BE2C (cell line): ENCODE measurements at regions not wholly inside any gene's neighbourhood (a gene's known extent, or its start where the extent isn't known, plus 50 kb on each side); places are given as distances from the start of the nearest gene placed in this dataset.
A peak's percentile ranks its signal among the peaks of the same experiment; 100 is the strongest.

Source experiments
- DNase-seq: peaks from one replicate; pipeline ENCODE4 v3.0.0-alpha.2; 2020
- H3K27me3 ChIP-seq: fragments of 250-450 bp; sonication (Bioruptor Pico); 2 replicates; pipeline ENCODE4 v1.5.1; 2020; ENCODE audit warnings: mild to moderate bottlenecking
- H3K36me3 ChIP-seq: fragments of 250-450 bp; sonication (Bioruptor Pico); 2 replicates; pipeline ENCODE4 v1.5.1; 2020; ENCODE audit warnings: mild to moderate bottlenecking
- H3K4me1 ChIP-seq: fragments of 250-450 bp; sonication (Bioruptor Pico); 2 replicates; pipeline ENCODE4 v1.5.1; 2020
- H3K4me3 ChIP-seq: 2 replicates; pipeline ENCODE4 v1.5.1; 2011; ENCODE audit warnings: low read depth, low read length
- H3K9me3 ChIP-seq: fragments of 250-450 bp; sonication (Bioruptor Pico); 2 replicates; pipeline ENCODE4 v1.5.1; 2020
- TF ChIP-seq, protein P1 (sequence below): IDR thresholded peaks from 2 replicates; pipeline ENCODE4 v1.5.1; 2012; ENCODE audit warnings: mild to moderate bottlenecking, low read depth, low read length

DNA sequence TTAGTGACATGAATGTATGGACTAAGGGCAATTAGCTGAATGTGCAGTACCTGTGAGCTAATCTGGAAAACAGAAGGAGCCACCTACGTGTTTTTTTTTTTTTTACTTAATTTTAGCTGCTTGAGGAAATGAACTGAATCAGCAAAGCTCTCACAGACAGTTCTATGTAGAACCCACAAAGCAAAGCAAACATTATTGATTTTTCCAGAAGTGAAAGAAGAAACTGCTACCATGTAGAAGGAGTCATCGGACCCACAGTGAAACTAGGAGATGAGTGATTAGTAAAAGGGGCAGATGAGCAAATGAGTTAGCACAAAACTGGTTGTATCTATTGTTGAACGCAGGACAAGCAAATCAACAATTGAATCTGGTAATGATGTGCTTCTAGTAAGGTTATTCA is 94.1 kb upstream of the SLC7A1 start:
- no peaks in the 10 kb centered on the region for H3K27me3 ChIP-seq
- H3K9me3 ChIP-seq = no peaks in the 10 kb centered on the region
- no peaks in the 10 kb centered on the region for H3K36me3 ChIP-seq
- TF ChIP-seq, protein P1, sequence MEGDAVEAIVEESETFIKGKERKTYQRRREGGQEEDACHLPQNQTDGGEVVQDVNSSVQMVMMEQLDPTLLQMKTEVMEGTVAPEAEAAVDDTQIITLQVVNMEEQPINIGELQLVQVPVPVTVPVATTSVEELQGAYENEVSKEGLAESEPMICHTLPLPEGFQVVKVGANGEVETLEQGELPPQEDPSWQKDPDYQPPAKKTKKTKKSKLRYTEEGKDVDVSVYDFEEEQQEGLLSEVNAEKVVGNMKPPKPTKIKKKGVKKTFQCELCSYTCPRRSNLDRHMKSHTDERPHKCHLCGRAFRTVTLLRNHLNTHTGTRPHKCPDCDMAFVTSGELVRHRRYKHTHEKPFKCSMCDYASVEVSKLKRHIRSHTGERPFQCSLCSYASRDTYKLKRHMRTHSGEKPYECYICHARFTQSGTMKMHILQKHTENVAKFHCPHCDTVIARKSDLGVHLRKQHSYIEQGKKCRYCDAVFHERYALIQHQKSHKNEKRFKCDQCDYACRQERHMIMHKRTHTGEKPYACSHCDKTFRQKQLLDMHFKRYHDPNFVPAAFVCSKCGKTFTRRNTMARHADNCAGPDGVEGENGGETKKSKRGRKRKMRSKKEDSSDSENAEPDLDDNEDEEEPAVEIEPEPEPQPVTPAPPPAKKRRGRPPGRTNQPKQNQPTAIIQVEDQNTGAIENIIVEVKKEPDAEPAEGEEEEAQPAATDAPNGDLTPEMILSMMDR = no peak
- no peaks in the 10 kb centered on the region for H3K4me1 ChIP-seq
- H3K4me3 ChIP-seq = no peak overlapping the region
- no peak for DNase-seq

DNA sequence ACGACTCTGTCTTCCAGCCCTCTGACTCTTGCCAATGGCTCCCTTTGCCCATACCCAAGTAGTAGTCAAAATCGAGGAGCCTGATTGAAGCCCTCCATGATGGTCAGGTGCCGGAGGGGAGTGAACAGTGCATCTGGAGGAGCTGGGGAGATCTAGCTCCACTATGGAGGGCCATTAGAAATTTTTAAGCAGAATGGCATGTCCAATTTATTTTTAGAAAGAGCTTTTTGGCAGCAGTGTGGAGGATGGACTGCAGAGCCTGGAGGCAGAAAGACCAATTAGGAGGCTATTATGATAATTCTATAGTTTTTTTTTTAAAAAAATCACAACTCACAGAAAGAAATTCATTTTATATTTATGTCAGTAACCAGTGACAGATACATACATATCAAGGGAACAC is 92.7 kb upstream of the SLC7A1 start:
- Histone ChIP-seq H3K36me3 (no peaks in the 10 kb centered on the region), H3K4me1 (no peaks in the 10 kb centered on the region), H3K27me3 (no peaks in the 10 kb centered on the region), H3K9me3 (no peaks in the 10 kb centered on the region), H3K4me3 (no peak overlapping the region)
- DNase-seq = no peak
- TF ChIP-seq, protein P1 = no peak

DNA sequence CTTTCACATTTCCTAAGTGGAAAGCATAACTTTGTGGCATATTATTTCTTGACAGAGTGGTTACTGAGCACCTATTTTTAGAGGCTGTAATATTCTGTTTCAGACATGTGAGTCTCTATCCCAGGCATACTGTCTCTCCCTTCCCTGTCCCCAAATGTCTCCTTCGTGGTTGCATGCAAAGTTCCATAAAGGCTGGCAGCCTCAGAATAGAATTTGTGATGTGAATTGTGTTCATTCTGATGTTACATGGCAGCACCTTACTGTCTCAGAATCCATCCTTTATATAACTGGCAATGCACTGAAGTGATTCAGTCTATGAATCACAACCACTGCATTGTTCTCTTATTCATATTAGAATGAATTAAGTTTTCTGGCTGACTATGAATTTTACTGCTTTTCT is 89.0 kb upstream of the SLC7A1 start:
- TF ChIP-seq, protein P1 = no peak

DNA sequence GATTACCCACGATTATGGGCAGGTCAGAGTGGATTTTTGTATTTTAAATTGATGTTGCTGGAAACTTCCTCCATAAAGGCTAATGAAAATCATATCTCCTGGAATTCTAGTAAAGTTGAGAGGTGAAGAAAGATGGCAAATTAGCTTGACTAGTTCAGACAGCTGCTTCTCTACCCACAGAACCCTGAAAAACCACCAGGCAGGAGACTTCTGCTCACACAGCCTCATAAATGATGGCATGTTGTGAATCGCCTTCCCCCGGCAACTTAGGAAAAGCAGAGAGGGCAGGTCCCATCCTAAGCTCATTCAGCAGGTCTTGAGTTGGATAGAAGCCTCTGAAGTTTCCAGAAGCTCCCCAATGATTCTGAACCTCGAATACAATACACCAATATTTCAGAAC is 87.6 kb upstream of the SLC7A1 start:
- H3K4me1 ChIP-seq = peaks cover 14% of the 10 kb centered on the region
- no peak overlapping the region for H3K4me3 ChIP-seq
- no peaks in the 10 kb centered on the region for H3K36me3 ChIP-seq
- no peak for DNase-seq
- H3K27me3 ChIP-seq = no peaks in the 10 kb centered on the region
- H3K9me3 ChIP-seq = no peaks in the 10 kb centered on the region; the same call in 1 of the 2 replicates
- TF ChIP-seq, protein P1 = no peak

More for the DNA sequence above, 89.0 kb upstream of the SLC7A1 start:
- Histone ChIP-seq H3K36me3 (no peaks in the 10 kb centered on the region), H3K4me3 (no peak overlapping the region), H3K4me1 (peaks cover 6% of the 10 kb centered on the region), H3K9me3 (no peaks in the 10 kb centered on the region; the same call in 1 of the 2 replicates), H3K27me3 (no peaks in the 10 kb centered on the region)
- no peak for DNase-seq

DNA sequence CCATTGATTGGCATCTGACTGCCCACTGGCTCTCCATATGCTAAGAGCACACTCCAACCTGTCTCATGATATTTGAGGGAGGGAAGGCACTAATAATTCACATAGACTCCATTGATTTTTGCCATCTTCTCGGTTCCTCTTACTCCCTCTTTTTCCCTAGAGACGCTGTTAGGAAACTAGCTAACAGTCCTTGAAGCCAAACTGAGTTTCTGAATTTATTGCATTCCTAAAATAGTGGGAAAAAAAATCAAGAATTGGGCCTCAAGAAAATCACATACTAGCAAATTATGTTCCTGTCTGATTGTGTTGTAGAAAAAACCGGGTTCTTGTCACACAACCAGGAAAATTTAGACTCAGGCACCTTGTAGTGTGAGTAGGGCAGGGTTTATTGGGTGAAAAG is 86.4 kb upstream of the SLC7A1 start:
- H3K4me3 ChIP-seq = no peak overlapping the region
- peaks cover 14% of the 10 kb centered on the region for H3K4me1 ChIP-seq
- no peaks in the 10 kb centered on the region; the same call in 1 of the 2 replicates for H3K9me3 ChIP-seq
- H3K27me3 ChIP-seq = no peaks in the 10 kb centered on the region
- DNase-seq = no peak
- TF ChIP-seq, protein P1 = no peak
- no peaks in the 10 kb centered on the region for H3K36me3 ChIP-seq

DNA sequence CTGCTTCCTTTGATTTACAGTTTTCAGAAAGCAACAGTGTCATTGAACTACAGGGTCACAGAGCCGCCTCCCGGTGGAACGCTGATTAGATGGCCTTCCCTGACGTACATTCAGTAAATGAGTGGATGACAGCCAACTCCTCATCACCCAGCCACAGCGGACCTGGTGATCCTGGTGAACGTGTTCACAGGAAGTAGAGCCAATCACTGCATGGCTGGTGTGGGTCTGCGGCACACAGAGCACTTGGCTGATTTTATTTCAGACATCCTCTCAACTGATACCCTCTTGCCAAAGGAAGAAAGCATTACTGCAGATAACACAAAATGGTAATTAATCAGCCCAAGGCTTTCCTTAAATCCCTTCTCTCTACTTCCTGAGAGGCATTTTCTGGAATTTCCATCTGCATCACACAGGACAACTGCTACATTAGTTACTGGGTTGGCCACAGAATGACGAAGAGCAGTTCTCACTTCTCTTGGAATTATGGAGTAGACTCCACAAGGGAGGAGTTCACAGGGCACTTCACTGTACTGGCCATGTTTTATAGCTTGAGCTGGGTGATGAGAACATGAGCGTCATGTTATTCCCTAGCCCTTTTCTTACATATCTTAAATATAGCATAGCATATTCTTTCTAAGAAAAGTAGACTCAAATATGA is 84.0 kb upstream of the SLC7A1 start:
- no peaks in the 10 kb centered on the region for H3K27me3 ChIP-seq
- peaks cover 14% of the 10 kb centered on the region for H3K4me1 ChIP-seq
- H3K9me3 ChIP-seq = no peaks in the 10 kb centered on the region; the same call in 1 of the 2 replicates
- TF ChIP-seq, protein P1 = peak; percentile 31
- no peaks in the 10 kb centered on the region for H3K36me3 ChIP-seq
- DNase-seq = peak; percentile 78
- peak overlapping the region; percentile 13; the same call in 1 of the 2 replicates for H3K4me3 ChIP-seq
